ENCODE measurements at regions not wholly inside any gene's neighbourhood (a gene's known extent, or its start where the extent isn't known, plus 50 kb on each side); places are given as distances from the start of the nearest gene placed in this dataset.
"Not testable (repeated sequence)": the region's sequence is repeated elsewhere in the genome, so short reads cannot be mapped to it uniquely, and the experiment has no call there.

- peaks cover 4% of the 10 kb centered on the region for H3K9me3 Mint-ChIP-seq
- peaks cover 41% of the 10 kb centered on the region for H3K4me1 Mint-ChIP-seq (ENCODE audit: low read depth)
- intact Hi-C loops (cut with micrococcal nuclease): loop anchor here (1.0 kb wide), 1 partner anchor 26 kb away; no protein-coding TSS in a partner anchor
- no peak overlapping the region for H3K27ac Mint-ChIP-seq
- no peak overlapping the region for H3K4me3 Mint-ChIP-seq (ENCODE audit: low read depth)
- peaks cover 2% of the 10 kb centered on the region for H3K27me3 Mint-ChIP-seq (ENCODE audit: low read depth)
- peak; percentile 26 for DNase-seq (ENCODE audit: low spot score)
- peaks cover 5% of the 10 kb centered on the region for H3K36me3 Mint-ChIP-seq (ENCODE audit: low read depth)
Measured at GRCh38 chr2:176852667-176853066, 359.9 kb upstream of the HNRNPA3 start.

GRCh38 chr2:176854062-176854461 is 358.5 kb upstream of the HNRNPA3 start:
- Mint-ChIP-seq H3K4me3 (ENCODE audit: low read depth) (no peak overlapping the region), H3K36me3 (ENCODE audit: low read depth) (peaks cover 5% of the 10 kb centered on the region), H3K27ac (no peak overlapping the region), H3K27me3 (ENCODE audit: low read depth) (peaks cover 2% of the 10 kb centered on the region), H3K9me3 (peaks cover 4% of the 10 kb centered on the region), H3K4me1 (ENCODE audit: low read depth) (peaks cover 41% of the 10 kb centered on the region)
- intact Hi-C loops (cut with micrococcal nuclease): no loop called here
- no peak for DNase-seq (ENCODE audit: low spot score)

GRCh38 chr2:176854878-176855277 is 357.7 kb upstream of the HNRNPA3 start:
- H3K27me3 Mint-ChIP-seq (ENCODE audit: low read depth): peaks cover 4% of the 10 kb centered on the region
- no peak overlapping the region for H3K27ac Mint-ChIP-seq
- peaks cover 4% of the 10 kb centered on the region for H3K9me3 Mint-ChIP-seq
- H3K4me1 Mint-ChIP-seq (ENCODE audit: low read depth): peaks cover 41% of the 10 kb centered on the region
- no peak for DNase-seq (ENCODE audit: low spot score)
- no peak overlapping the region for H3K4me3 Mint-ChIP-seq (ENCODE audit: low read depth)
- H3K36me3 Mint-ChIP-seq (ENCODE audit: low read depth): peaks cover 5% of the 10 kb centered on the region
- intact Hi-C loops (cut with micrococcal nuclease): no loop called here

- Mint-ChIP-seq H3K4me1 (ENCODE audit: low read depth) (peaks cover 41% of the 10 kb centered on the region), H3K27ac (no peak overlapping the region), H3K4me3 (ENCODE audit: low read depth) (no peak overlapping the region), H3K9me3 (peaks cover 4% of the 10 kb centered on the region), H3K36me3 (ENCODE audit: low read depth) (peaks cover 5% of the 10 kb centered on the region), H3K27me3 (ENCODE audit: low read depth) (peaks cover 4% of the 10 kb centered on the region)
- DNase-seq (ENCODE audit: low spot score): no peak
- intact Hi-C loops (cut with micrococcal nuclease): no loop called here
Measured at GRCh38 chr2:176856683-176857082, 355.9 kb upstream of the HNRNPA3 start.

- DNase-seq (ENCODE audit: low spot score): no peak
- intact Hi-C loops (cut with micrococcal nuclease): no loop called here
- Mint-ChIP-seq H3K4me3 (ENCODE audit: low read depth) (no peak overlapping the region), H3K9me3 (no peaks in the 10 kb centered on the region), H3K27ac (no peak overlapping the region), H3K36me3 (ENCODE audit: low read depth) (no peaks in the 10 kb centered on the region), H3K4me1 (ENCODE audit: low read depth) (no peaks in the 10 kb centered on the region), H3K27me3 (ENCODE audit: low read depth) (peaks cover 29% of the 10 kb centered on the region)
Measured at GRCh38 chr2:176865336-176865735, 347.3 kb upstream of the HNRNPA3 start.

GRCh38 chr2:176872406-176872805 is 340.2 kb upstream of the HNRNPA3 start:
- intact Hi-C loops (cut with micrococcal nuclease): no loop called here
- Mint-ChIP-seq H3K4me3 (ENCODE audit: low read depth) (no peak overlapping the region), H3K9me3 (peaks cover 19% of the 10 kb centered on the region), H3K4me1 (ENCODE audit: low read depth) (no peaks in the 10 kb centered on the region), H3K27ac (no peak overlapping the region), H3K36me3 (ENCODE audit: low read depth) (peaks cover 4% of the 10 kb centered on the region), H3K27me3 (ENCODE audit: low read depth) (peaks cover 8% of the 10 kb centered on the region)
- DNase-seq (ENCODE audit: low spot score): no peak

- intact Hi-C loops (cut with micrococcal nuclease): no loop called here
- H3K36me3 Mint-ChIP-seq (ENCODE audit: low read depth): peaks cover 4% of the 10 kb centered on the region
- peaks cover 4% of the 10 kb centered on the region for H3K27me3 Mint-ChIP-seq (ENCODE audit: low read depth)
- no peak for DNase-seq (ENCODE audit: low spot score)
- H3K9me3 Mint-ChIP-seq: peaks cover 19% of the 10 kb centered on the region
- H3K4me1 Mint-ChIP-seq (ENCODE audit: low read depth): no peaks in the 10 kb centered on the region
- no peak overlapping the region for H3K4me3 Mint-ChIP-seq (ENCODE audit: low read depth)
- no peak overlapping the region for H3K27ac Mint-ChIP-seq
Measured at GRCh38 chr2:176873403-176873802, 339.2 kb upstream of the HNRNPA3 start.

GRCh38 chr2:176876493-176877103 is 336.0 kb upstream of the HNRNPA3 start:
- H3K4me3 Mint-ChIP-seq (ENCODE audit: low read depth): no peak overlapping the region
- intact Hi-C loops (cut with micrococcal nuclease): no loop called here
- peaks cover 6% of the 10 kb centered on the region for H3K27me3 Mint-ChIP-seq (ENCODE audit: low read depth)
- H3K9me3 Mint-ChIP-seq: peaks cover 12% of the 10 kb centered on the region
- no peak for DNase-seq (ENCODE audit: low spot score)
- peaks cover 4% of the 10 kb centered on the region for H3K36me3 Mint-ChIP-seq (ENCODE audit: low read depth)
- no peak overlapping the region for H3K27ac Mint-ChIP-seq
- no peaks in the 10 kb centered on the region for H3K4me1 Mint-ChIP-seq (ENCODE audit: low read depth)

GRCh38 chr2:176879426-176879995 is 333.1 kb upstream of the HNRNPA3 start:
- Mint-ChIP-seq H3K4me3 (ENCODE audit: low read depth) (no peak overlapping the region), H3K9me3 (peaks cover 4% of the 10 kb centered on the region), H3K4me1 (ENCODE audit: low read depth) (no peaks in the 10 kb centered on the region), H3K27me3 (ENCODE audit: low read depth) (peaks cover 6% of the 10 kb centered on the region), H3K27ac (no peak overlapping the region), H3K36me3 (ENCODE audit: low read depth) (no peaks in the 10 kb centered on the region)
- intact Hi-C loops (cut with micrococcal nuclease): no loop called here
- DNase-seq (ENCODE audit: low spot score): no peak

- H3K36me3 Mint-ChIP-seq (ENCODE audit: low read depth); H3K4me1 Mint-ChIP-seq (ENCODE audit: low read depth); DNase-seq (ENCODE audit: low spot score); H3K9me3 Mint-ChIP-seq; H3K27ac Mint-ChIP-seq; intact Hi-C loops (cut with micrococcal nuclease); H3K27me3 Mint-ChIP-seq (ENCODE audit: low read depth); H3K4me3 Mint-ChIP-seq (ENCODE audit: low read depth): not testable (repeated sequence)
Measured at GRCh38 chr2:176882045-176882444, 330.5 kb upstream of the HNRNPA3 start.

- no peak overlapping the region for H3K27ac Mint-ChIP-seq
- DNase-seq (ENCODE audit: low spot score): no peak
- H3K27me3 Mint-ChIP-seq (ENCODE audit: low read depth): peaks cover 4% of the 10 kb centered on the region
- intact Hi-C loops (cut with micrococcal nuclease): no loop called here
- H3K36me3 Mint-ChIP-seq (ENCODE audit: low read depth): no peaks in the 10 kb centered on the region
- H3K9me3 Mint-ChIP-seq: peaks cover 4% of the 10 kb centered on the region
- H3K4me1 Mint-ChIP-seq (ENCODE audit: low read depth): no peaks in the 10 kb centered on the region
- H3K4me3 Mint-ChIP-seq (ENCODE audit: low read depth): no peak overlapping the region
Measured at GRCh38 chr2:176885001-176885643, 327.5 kb upstream of the HNRNPA3 start.

- intact Hi-C loops (cut with micrococcal nuclease): no loop called here
- DNase-seq (ENCODE audit: low spot score): no peak
- no peaks in the 10 kb centered on the region for H3K4me1 Mint-ChIP-seq (ENCODE audit: low read depth)
- H3K36me3 Mint-ChIP-seq (ENCODE audit: low read depth): no peaks in the 10 kb centered on the region
- H3K4me3 Mint-ChIP-seq (ENCODE audit: low read depth): no peak overlapping the region
- peaks cover under 1% of the 10 kb centered on the region for H3K9me3 Mint-ChIP-seq
- peaks cover 4% of the 10 kb centered on the region for H3K27me3 Mint-ChIP-seq (ENCODE audit: low read depth)
- H3K27ac Mint-ChIP-seq: no peak overlapping the region
Measured at GRCh38 chr2:176885661-176886060, 326.9 kb upstream of the HNRNPA3 start.

GRCh38 chr2:176891105-176891504 is 321.5 kb upstream of the HNRNPA3 start:
- no peaks in the 10 kb centered on the region for H3K4me1 Mint-ChIP-seq (ENCODE audit: low read depth)
- H3K36me3 Mint-ChIP-seq (ENCODE audit: low read depth): no peaks in the 10 kb centered on the region
- DNase-seq (ENCODE audit: low spot score): no peak
- H3K4me3 Mint-ChIP-seq (ENCODE audit: low read depth): no peak overlapping the region
- peaks cover 12% of the 10 kb centered on the region for H3K27me3 Mint-ChIP-seq (ENCODE audit: low read depth)
- H3K9me3 Mint-ChIP-seq: no peaks in the 10 kb centered on the region
- intact Hi-C loops (cut with micrococcal nuclease): no loop called here
- H3K27ac Mint-ChIP-seq: no peak overlapping the region
